ENCODE measurements at regions not wholly inside any gene's neighbourhood (a gene's known extent, or its start where the extent isn't known, plus 50 kb on each side); places are given as distances from the start of the nearest gene placed in this dataset.

GRCh38 chr17:53148058-53148457 is 674.7 kb upstream of the KIF2B start:
- H3F3A ChIP-seq (ENCODE audit: insufficient read depth, low read length): no peaks in the 10 kb centered on the region
- H3K9me2 ChIP-seq (ENCODE audit: low read depth, low read length): no peaks in the 10 kb centered on the region
- H4K20me1 ChIP-seq (ENCODE audit: insufficient read depth, low read length): no peaks in the 10 kb centered on the region
- H3K4me1 ChIP-seq (ENCODE audit: insufficient read depth, low read length, severe bottlenecking): no peaks in the 10 kb centered on the region
- H3K79me2 ChIP-seq (ENCODE audit: insufficient read depth, low read length): no peaks in the 10 kb centered on the region
- H3K27me3 ChIP-seq (ENCODE audit: insufficient read depth, low read length): no peaks in the 10 kb centered on the region
- no peak overlapping the region for H3K9ac ChIP-seq (ENCODE audit: low read length)
- H3K27ac ChIP-seq (ENCODE audit: low read depth, low read length, poor library complexity, severe bottlenecking): no peak overlapping the region
- TF ChIP-seq EZH2 (IDR thresholded peaks at IDR 0.05; ENCODE audit: borderline replicate concordance, low read length): no peak
- TF ChIP-seq CTCF (IDR thresholded peaks at IDR 0.05; ENCODE audit: low read length): no peak
- no peaks in the 10 kb centered on the region for H3K36me3 ChIP-seq (ENCODE audit: insufficient read depth, low read length)
- H3K4me2 ChIP-seq (ENCODE audit: low read length): no peak overlapping the region
- no peak overlapping the region for H3K4me3 ChIP-seq (ENCODE audit: low read depth, low read length, poor library complexity, severe bottlenecking)
- no peaks in the 10 kb centered on the region for H3K9me3 ChIP-seq (ENCODE audit: low read length)
- H2AFZ ChIP-seq (ENCODE audit: low read length): no peak overlapping the region

- TF ChIP-seq EZH2 (IDR thresholded peaks at IDR 0.05; ENCODE audit: borderline replicate concordance, low read length) (no peak), CTCF (IDR thresholded peaks at IDR 0.05; ENCODE audit: low read length) (no peak)
- Histone ChIP-seq H3K27me3 (ENCODE audit: insufficient read depth, low read length) (no peaks in the 10 kb centered on the region), H3K4me2 (ENCODE audit: low read length) (no peak overlapping the region), H3K4me3 (ENCODE audit: low read depth, low read length, poor library complexity, severe bottlenecking) (no peak overlapping the region), H3K9me2 (ENCODE audit: low read depth, low read length) (no peaks in the 10 kb centered on the region), H3K79me2 (ENCODE audit: insufficient read depth, low read length) (no peaks in the 10 kb centered on the region), H3K27ac (ENCODE audit: low read depth, low read length, poor library complexity, severe bottlenecking) (no peak overlapping the region), H3K9ac (ENCODE audit: low read length) (no peak overlapping the region), H3K4me1 (ENCODE audit: insufficient read depth, low read length, severe bottlenecking) (no peaks in the 10 kb centered on the region), H3K9me3 (ENCODE audit: low read length) (no peaks in the 10 kb centered on the region), H4K20me1 (ENCODE audit: insufficient read depth, low read length) (no peaks in the 10 kb centered on the region), H2AFZ (ENCODE audit: low read length) (no peak overlapping the region), H3K36me3 (ENCODE audit: insufficient read depth, low read length) (no peaks in the 10 kb centered on the region), H3F3A (ENCODE audit: insufficient read depth, low read length) (no peaks in the 10 kb centered on the region)
Measured at GRCh38 chr17:53142890-53143289, 679.8 kb upstream of the KIF2B start.

- Histone ChIP-seq H3K9me3 (ENCODE audit: low read length) (no peaks in the 10 kb centered on the region), H3K9me2 (ENCODE audit: low read depth, low read length) (no peaks in the 10 kb centered on the region), H3K4me2 (ENCODE audit: low read length) (no peak overlapping the region), H3K27ac (ENCODE audit: low read depth, low read length, poor library complexity, severe bottlenecking) (no peak overlapping the region), H3K9ac (ENCODE audit: low read length) (no peak overlapping the region), H3F3A (ENCODE audit: insufficient read depth, low read length) (no peaks in the 10 kb centered on the region), H3K79me2 (ENCODE audit: insufficient read depth, low read length) (no peaks in the 10 kb centered on the region), H3K4me1 (ENCODE audit: insufficient read depth, low read length, severe bottlenecking) (no peaks in the 10 kb centered on the region), H3K4me3 (ENCODE audit: low read depth, low read length, poor library complexity, severe bottlenecking) (no peak overlapping the region), H3K27me3 (ENCODE audit: insufficient read depth, low read length) (no peaks in the 10 kb centered on the region), H3K36me3 (ENCODE audit: insufficient read depth, low read length) (no peaks in the 10 kb centered on the region), H2AFZ (ENCODE audit: low read length) (no peak overlapping the region), H4K20me1 (ENCODE audit: insufficient read depth, low read length) (no peaks in the 10 kb centered on the region)
- TF ChIP-seq CTCF (IDR thresholded peaks at IDR 0.05; ENCODE audit: low read length) (no peak), EZH2 (IDR thresholded peaks at IDR 0.05; ENCODE audit: borderline replicate concordance, low read length) (no peak)
Measured at GRCh38 chr17:53141731-53142130, 681.0 kb upstream of the KIF2B start.

Measured in OCI-LY1 (cell line).